H9 (cell line): ENCODE measurements at regions not wholly inside any gene's neighbourhood (a gene's known extent, or its start where the extent isn't known, plus 50 kb on each side); places are given as distances from the start of the nearest gene placed in this dataset.

Source experiments
- DNase-seq: peaks from one replicate; pipeline ENCODE4 v3.0.0-alpha.2; 2017
- H2AFZ ChIP-seq: one replicate; pipeline ENCODE4 v1.6.1; 2013; ENCODE audit warnings: mild to moderate bottlenecking, low read length, control low read depth, moderate library complexity
- H2AK5ac ChIP-seq: 2 replicates; pipeline ENCODE4 v1.6.1; 2013; ENCODE audit warnings: low read length, control low read depth, mixed read lengths; ENCODE audit not compliant: insufficient read length
- H2BK120ac ChIP-seq: one replicate; pipeline ENCODE4 v1.6.1; 2013; ENCODE audit warnings: low read depth, mild to moderate bottlenecking, low read length, control low read depth, inconsistent platforms; ENCODE audit not compliant: poor library complexity, severe bottlenecking
- H2BK12ac ChIP-seq: 2 replicates; pipeline ENCODE4 v1.6.1; 2013; ENCODE audit warnings: low read length, control low read depth, mixed read lengths, low read depth; ENCODE audit not compliant: insufficient read length
- H2BK15ac ChIP-seq: 2 replicates; pipeline ENCODE4 v1.6.1; 2013; ENCODE audit warnings: low read depth, low read length, control low read depth
- H2BK20ac ChIP-seq: one replicate; pipeline ENCODE4 v1.6.1; 2013; ENCODE audit warnings: low read depth, mild to moderate bottlenecking, low read length, control low read depth, inconsistent platforms; ENCODE audit not compliant: poor library complexity, severe bottlenecking
- H2BK5ac ChIP-seq: 2 replicates; pipeline ENCODE4 v1.6.1; 2013; ENCODE audit warnings: low read length, control low read depth, mixed read lengths; ENCODE audit not compliant: insufficient read length
- H3K14ac ChIP-seq: 2 replicates; pipeline ENCODE4 v1.6.1; 2013; ENCODE audit warnings: low read length, control low read depth; ENCODE audit not compliant: insufficient read depth
- H3K18ac ChIP-seq: 2 replicates; pipeline ENCODE4 v1.6.1; 2013; ENCODE audit warnings: low read depth, mild to moderate bottlenecking, mixed read lengths, low read length, control low read depth; ENCODE audit not compliant: insufficient read length
- H3K23ac ChIP-seq: 2 replicates; pipeline ENCODE4 v1.6.1; 2013; ENCODE audit warnings: low read length, control low read depth, mixed read lengths, low read depth; ENCODE audit not compliant: insufficient read length
- H3K23me2 ChIP-seq: 2 replicates; pipeline ENCODE4 v1.6.1; 2013; ENCODE audit warnings: low read depth, mild to moderate bottlenecking, mixed read lengths, low read length, control low read depth; ENCODE audit not compliant: insufficient read length, poor library complexity, severe bottlenecking
- H3K27ac ChIP-seq: 2 replicates; pipeline ENCODE4 v1.5.1; 2013; ENCODE audit warnings: low read length, control low read depth, mixed read lengths, low read depth; ENCODE audit not compliant: insufficient read length
- H3K27me3 ChIP-seq: 2 replicates; pipeline ENCODE4 v1.6.1; 2013; ENCODE audit warnings: low read length, control low read depth, inconsistent platforms; ENCODE audit not compliant: insufficient read depth
- H3K4ac ChIP-seq: 2 replicates; pipeline ENCODE4 v1.6.1; 2013; ENCODE audit warnings: low read depth, mild to moderate bottlenecking, control low read depth, inconsistent platforms, low read length, moderate library complexity
- H3K4me1 ChIP-seq: 2 replicates; pipeline ENCODE4 v1.6.1; 2013; ENCODE audit warnings: low read length, control low read depth, inconsistent platforms; ENCODE audit not compliant: insufficient read depth
- H3K4me2 ChIP-seq: 2 replicates; pipeline ENCODE4 v1.6.1; 2013; ENCODE audit warnings: low read length, control low read depth, mixed read lengths; ENCODE audit not compliant: insufficient read length, insufficient read depth
- H3K56ac ChIP-seq: 2 replicates; pipeline ENCODE4 v1.6.1; 2013; ENCODE audit warnings: low read depth, mild to moderate bottlenecking, mixed read lengths, low read length, control low read depth; ENCODE audit not compliant: insufficient read length
- H3K79me1 ChIP-seq: 2 replicates; pipeline ENCODE4 v1.6.1; 2013; ENCODE audit warnings: low read depth, mild to moderate bottlenecking, moderate library complexity, low read length, control low read depth, inconsistent platforms; ENCODE audit not compliant: insufficient read depth, poor library complexity, severe bottlenecking
- H3K79me2 ChIP-seq: 2 replicates; pipeline ENCODE4 v1.6.1; 2013; ENCODE audit warnings: low read length, control low read depth, inconsistent platforms; ENCODE audit not compliant: insufficient read depth
- H3K9ac ChIP-seq: 2 replicates; pipeline ENCODE4 v1.6.1; 2013; ENCODE audit warnings: low read length, control low read depth, mixed read lengths; ENCODE audit not compliant: insufficient read length; ENCODE audit errors: extremely low read depth
- H3K9me3 ChIP-seq: one replicate; pipeline ENCODE4 v1.6.1; 2013; ENCODE audit warnings: low read depth, low read length, inconsistent platforms; ENCODE audit not compliant: control insufficient read depth
- H3T11ph ChIP-seq: one replicate; pipeline ENCODE4 v1.6.1; 2013; ENCODE audit warnings: mild to moderate bottlenecking, low read length, control low read depth, inconsistent platforms
- H4K20me1 ChIP-seq: one replicate; pipeline ENCODE4 v1.6.1; 2013; ENCODE audit not compliant: control insufficient read depth, insufficient read length, insufficient read depth
- H4K5ac ChIP-seq: 2 replicates; pipeline ENCODE4 v1.6.1; 2013; ENCODE audit warnings: low read depth, mild to moderate bottlenecking, mixed read lengths, low read length, control low read depth; ENCODE audit not compliant: insufficient read length
- H4K8ac ChIP-seq: replicated peaks from 2 replicates; pipeline ENCODE4 v1.6.1; 2013; ENCODE audit warnings: low read length, control low read depth, mixed read lengths, low read depth; ENCODE audit not compliant: insufficient read length
- H4K91ac ChIP-seq: 2 replicates; pipeline ENCODE4 v1.6.1; 2013; ENCODE audit warnings: low read depth, mild to moderate bottlenecking, moderate library complexity, mixed read lengths, low read length, control low read depth; ENCODE audit not compliant: insufficient read length
- H3K27ac Mint-ChIP-seq, 3 experiments: 2 replicates in 2 of 3; 3 replicates in 1 of 3; pipeline ENCODE4 v1.8.0; 2020 to 2021; ENCODE audit warnings: mixed read lengths in 3 of 3, mild to moderate bottlenecking in 1 of 3, moderate library complexity in 1 of 3
- H3K27me3 Mint-ChIP-seq: 2 replicates; pipeline ENCODE4 v1.8.0; 2021; ENCODE audit warnings: low read depth, mild to moderate bottlenecking, moderate library complexity, mixed read lengths
- H3K36me3 Mint-ChIP-seq, 3 experiments: 2 replicates in 2 of 3; 3 replicates in 1 of 3; pipeline ENCODE4 v1.8.0; 2020 to 2021; ENCODE audit warnings: low read depth in 3 of 3, mixed read lengths in 3 of 3; ENCODE audit not compliant: insufficient read depth in 1 of 3
- H3K4me1 Mint-ChIP-seq, 2 experiments: 2 replicates each; pipeline ENCODE4 v1.8.0; 2020; ENCODE audit warnings: mixed read lengths in 2 of 2
- H3K4me3 Mint-ChIP-seq, 2 experiments: 2 replicates in 1 of 2; 3 replicates in 1 of 2; pipeline ENCODE4 v1.8.0; 2020 to 2021; ENCODE audit warnings: mild to moderate bottlenecking in 2 of 2, mixed read lengths in 2 of 2, moderate library complexity in 1 of 2
- H3K9me3 Mint-ChIP-seq, 2 experiments: 2 replicates in 1 of 2; 3 replicates in 1 of 2; pipeline ENCODE4 v1.8.0; 2020; ENCODE audit warnings: mild to moderate bottlenecking in 2 of 2, mixed read lengths in 2 of 2, moderate library complexity in 1 of 2
- CTCF ChIP-seq: fragments of 200-600 bp; sonication (generic); conservative IDR thresholded peaks from 3 replicates; pipeline ENCODE4 v1.8.0; 2021; ENCODE audit warnings: antibody characterized with exemption, mild to moderate bottlenecking
- WGBS: extraction: QIAGEN DNeasy Blood & Tissue Kit; methylation state at CpG from one replicate; pipeline ENCODE4 v1.1.7; 2013; ENCODE audit warnings: missing lambda C conversion rate, low lambda C conversion rate, mixed read lengths; ENCODE audit not compliant: insufficient read length; ENCODE audit errors: extremely low coverage; 5-methylcytosine and 5-hydroxymethylcytosine counted together

DNA sequence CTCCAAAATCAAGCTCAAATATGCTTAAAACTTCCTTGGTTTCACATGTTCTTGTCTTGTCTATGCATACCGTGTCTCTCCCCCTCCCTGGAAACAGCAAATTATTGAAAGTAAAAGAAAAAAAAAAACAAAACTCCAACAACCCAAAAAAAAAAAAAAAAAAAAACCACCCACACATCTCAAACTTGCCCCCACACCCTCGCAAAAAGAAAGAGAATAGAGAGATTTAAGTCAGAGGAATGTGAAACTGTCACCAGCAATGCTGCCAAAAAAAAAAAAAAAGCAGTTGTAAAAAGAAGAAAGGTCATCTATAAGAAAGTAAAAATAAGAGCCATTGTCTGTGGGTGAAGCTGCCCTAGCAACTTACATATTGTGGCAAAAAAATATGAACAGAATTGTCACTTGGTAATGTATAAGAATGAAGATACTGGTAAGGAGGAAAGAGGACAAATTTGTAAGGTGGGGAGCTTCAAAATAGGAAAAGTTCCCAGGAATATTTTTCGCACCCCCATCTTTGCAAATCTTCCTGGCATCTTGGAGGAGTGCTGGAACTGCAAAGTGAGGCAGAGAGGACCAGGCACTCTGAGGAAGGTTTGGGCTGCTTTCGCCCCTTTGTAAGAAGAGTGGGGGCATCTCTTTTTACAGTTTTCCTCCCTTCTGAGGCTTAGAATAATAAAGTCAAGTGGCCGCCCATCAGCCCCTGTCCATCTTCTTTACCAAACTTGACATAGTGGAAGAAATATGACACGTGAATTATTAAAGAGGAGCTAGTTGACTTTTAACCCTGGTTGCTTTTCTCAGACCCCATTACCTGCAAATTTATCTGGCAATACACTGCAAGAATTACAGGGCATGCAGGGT, 81.8 kb downstream of the NR2F2 start:
- Histone ChIP-seq H3K23me2 (peaks cover 3% of the 10 kb centered on the region), H3K4me1 (no peaks in the 10 kb centered on the region), H4K5ac (no peak overlapping the region), H3K23ac (no peak overlapping the region), H2BK20ac (no peak overlapping the region), H4K20me1 (no peaks in the 10 kb centered on the region), H2AK5ac (no peak overlapping the region), H3K27me3 (peaks cover 96% of the 10 kb centered on the region), H2AFZ (no peak overlapping the region), H4K91ac (no peak overlapping the region), H2BK120ac (no peak overlapping the region), H3K9me3 (no peaks in the 10 kb centered on the region), H3K4me2 (no peak overlapping the region), H4K8ac (no peak overlapping the region), H3T11ph (no peak overlapping the region), H2BK15ac (no peak overlapping the region), H3K18ac (no peak overlapping the region), H3K27ac (no peak overlapping the region), H3K4ac (no peak overlapping the region), H3K14ac (no peak overlapping the region), H3K79me1 (no peaks in the 10 kb centered on the region), H2BK12ac (no peak overlapping the region), H3K56ac (no peak overlapping the region), H2BK5ac (no peak overlapping the region), H3K79me2 (no peaks in the 10 kb centered on the region), H3K9ac (no peak overlapping the region)
- H3K27me3 Mint-ChIP-seq: peaks cover 100% of the 10 kb centered on the region
- WGBS: no CpG with 5 or more reads among the region's 6 CpGs
- DNase-seq: no peak
- H3K4me1 Mint-ChIP-seq: peaks cover 9 to 36% of the 10 kb centered on the region in 2 experiments
- H3K9me3 Mint-ChIP-seq: peaks cover 6 to 7% of the 10 kb centered on the region in 2 experiments; a peak in 4 of 5 replicates
- H3K27ac Mint-ChIP-seq: no peak overlapping the region
- no peak overlapping the region; a peak in 1 of 5 replicates for H3K4me3 Mint-ChIP-seq
- H3K36me3 Mint-ChIP-seq: no peaks in the 10 kb centered on the region; a peak in 1 of 7 replicates
- TF ChIP-seq CTCF: no peak
